GM23248 (cell line): ENCODE measurements at regions not wholly inside any gene's neighbourhood (a gene's known extent, or its start where the extent isn't known, plus 50 kb on each side); places are given as distances from the start of the nearest gene placed in this dataset.
A peak's percentile ranks its signal among the peaks of the same experiment; 100 is the strongest.

Experiments used
- DNase-seq: peaks from one replicate; pipeline ENCODE4 v3.0.0-alpha.2; 2015
- H2AFZ ChIP-seq: fragments of 200-600 bp; sonication (generic); 2 replicates; pipeline ENCODE4 v1.6.1; 2016; ENCODE audit warnings: antibody characterized with exemption
- H3F3A ChIP-seq: fragments of 200-600 bp; sonication (generic); 2 replicates; pipeline ENCODE4 v1.6.1; 2016; ENCODE audit warnings: mild to moderate bottlenecking, antibody characterized with exemption, mixed run types; ENCODE audit not compliant: insufficient read depth
- H3K27ac ChIP-seq: fragments of 200-600 bp; sonication (generic); 2 replicates; pipeline ENCODE4 v1.5.1; 2016; ENCODE audit warnings: mild to moderate bottlenecking
- H3K27me3 ChIP-seq: fragments of 200-600 bp; sonication (generic); replicated peaks from 2 replicates; pipeline ENCODE4 v1.6.1; 2016; ENCODE audit warnings: mild to moderate bottlenecking; ENCODE audit not compliant: insufficient read depth
- H3K36me3 ChIP-seq: fragments of 200-600 bp; sonication (generic); 2 replicates; pipeline ENCODE4 v1.6.1; 2016; ENCODE audit warnings: low read depth, mild to moderate bottlenecking
- H3K4me1 ChIP-seq: fragments of 200-600 bp; sonication (generic); 2 replicates; pipeline ENCODE4 v1.6.1; 2016; ENCODE audit warnings: mild to moderate bottlenecking; ENCODE audit not compliant: insufficient read depth
- H3K4me2 ChIP-seq: fragments of 200-600 bp; sonication (generic); one replicate; pipeline ENCODE4 v1.6.1; 2016; ENCODE audit warnings: mild to moderate bottlenecking; ENCODE audit not compliant: unreplicated experiment
- H3K4me3 ChIP-seq: fragments of 200-600 bp; sonication (generic); 2 replicates; pipeline ENCODE4 v1.5.1; 2016; ENCODE audit warnings: mild to moderate bottlenecking
- H3K79me2 ChIP-seq: fragments of 200-600 bp; sonication (generic); 2 replicates; pipeline ENCODE4 v1.6.1; 2016; ENCODE audit warnings: mild to moderate bottlenecking; ENCODE audit not compliant: insufficient read depth
- H3K9ac ChIP-seq: fragments of 200-600 bp; sonication (generic); 2 replicates; pipeline ENCODE4 v1.6.1; 2016; ENCODE audit warnings: mild to moderate bottlenecking
- H3K9me2 ChIP-seq: fragments of 200-600 bp; sonication (generic); 2 replicates; pipeline ENCODE4 v1.6.1; 2016; ENCODE audit warnings: mixed run types, mild to moderate bottlenecking, moderate library complexity; ENCODE audit not compliant: insufficient read depth
- H3K9me3 ChIP-seq: fragments of 200-600 bp; sonication (generic); one replicate; pipeline ENCODE4 v1.6.1; 2017; ENCODE audit warnings: low read depth
- H4K20me1 ChIP-seq: fragments of 200-600 bp; sonication (generic); 2 replicates; pipeline ENCODE4 v1.6.0; 2016; ENCODE audit not compliant: insufficient read depth
- EZH2 ChIP-seq: fragments of 200-600 bp; sonication (generic); IDR thresholded peaks from 2 replicates; pipeline ENCODE4 v1.6.1; 2018; ENCODE audit warnings: antibody characterized with exemption, mild to moderate bottlenecking; ENCODE audit not compliant: insufficient read depth, poor library complexity, severe bottlenecking
- EZH2phosphoT487 ChIP-seq: fragments of 200-600 bp; sonication (generic); IDR thresholded peaks from 2 replicates; pipeline ENCODE4 v1.6.1; 2018; ENCODE audit warnings: antibody characterized with exemption, moderate library complexity, mild to moderate bottlenecking, low read depth; ENCODE audit not compliant: insufficient read depth
- WGBS, 2 experiments: methylation state at CpG; one replicate each; pipeline ENCODE4 v1.1.6; 2015 to 2017; ENCODE audit warnings: low lambda C conversion rate in 2 of 2, low coverage in 1 of 2; ENCODE audit errors: missing lambda C conversion rate in 2 of 2; 5-methylcytosine and 5-hydroxymethylcytosine counted together
- in situ Hi-C: fragments of 300-500 bp; cut with MboI; formaldehyde crosslinking; loops from 2 replicates; pipeline ENCODE4 v1.15.0; 2020

DNA sequence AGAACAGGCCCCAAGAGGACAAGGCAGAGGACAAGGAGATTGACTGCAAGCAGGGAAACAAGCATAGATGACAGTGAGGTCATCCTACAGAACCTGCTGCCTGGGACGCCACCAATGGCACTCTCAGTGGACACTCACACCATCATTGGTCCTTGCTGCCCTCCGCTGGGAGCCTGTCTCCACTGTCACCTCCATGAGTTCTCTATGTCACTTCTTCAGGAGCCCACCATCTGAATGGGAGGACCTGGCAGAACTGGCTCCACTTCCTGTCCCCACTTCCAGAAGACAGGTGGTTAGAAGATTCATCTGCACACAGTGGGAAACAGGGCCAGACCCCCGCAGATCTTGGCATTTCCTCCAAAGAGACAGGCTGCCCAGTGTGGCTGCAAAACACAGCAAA is 188.9 kb downstream of the HSD17B3 start:
- Histone ChIP-seq H3K4me3 (no peak overlapping the region), H3F3A (no peaks in the 10 kb centered on the region), H3K27me3 (peaks cover 12% of the 10 kb centered on the region; the same call in 1 of the 2 replicates), H3K4me1 (no peaks in the 10 kb centered on the region), H3K9me2 (no peaks in the 10 kb centered on the region), H4K20me1 (no peaks in the 10 kb centered on the region), H3K4me2 (no peak overlapping the region), H3K36me3 (no peaks in the 10 kb centered on the region), H2AFZ (no peak overlapping the region), H3K9ac (no peak overlapping the region), H3K9me3 (no peaks in the 10 kb centered on the region), H3K79me2 (no peaks in the 10 kb centered on the region), H3K27ac (no peak overlapping the region)
- no peak for DNase-seq
- TF ChIP-seq EZH2phosphoT487: no peak
- TF ChIP-seq EZH2: no peak
- in situ Hi-C loops: no loop called here
- 65 to 70% methylated on average over 3 of the region's 3 CpGs for WGBS, 2 experiments

DNA sequence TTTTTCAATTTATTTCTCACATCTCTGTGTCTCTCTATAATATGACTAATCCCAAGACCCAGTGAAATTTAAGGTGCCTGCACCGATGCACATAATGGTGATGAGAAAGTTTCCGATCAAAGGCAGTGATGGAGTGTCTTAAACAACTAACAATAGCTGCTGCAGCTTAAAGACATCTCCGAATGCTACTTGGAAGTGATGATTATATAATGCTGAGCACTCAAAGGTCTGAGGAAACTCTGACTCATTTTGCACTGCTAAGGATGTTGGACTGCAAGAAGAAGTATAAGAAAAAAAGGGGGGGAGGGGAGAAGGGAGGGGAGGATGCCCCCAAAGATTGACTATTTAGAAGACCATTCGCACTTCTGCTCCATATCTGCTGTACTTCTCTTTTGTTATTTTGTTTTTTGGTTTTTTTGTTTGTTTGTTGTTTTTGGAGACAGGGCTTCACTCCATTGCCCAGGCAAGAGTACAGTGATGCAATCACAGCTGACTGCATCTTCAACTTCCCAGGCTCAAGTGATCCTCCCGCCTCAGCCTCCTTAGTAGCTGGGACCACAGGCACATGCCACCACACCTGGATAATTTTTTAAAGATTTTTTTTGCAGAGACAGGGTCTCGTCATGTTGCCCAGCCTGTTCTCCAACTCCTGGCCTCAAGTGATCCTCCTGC is 192.2 kb downstream of the HSD17B3 start:
- H3K4me2 ChIP-seq: no peak overlapping the region
- H3K36me3 ChIP-seq: no peaks in the 10 kb centered on the region
- H3K4me3 ChIP-seq: no peak overlapping the region
- in situ Hi-C loops: no loop called here
- DNase-seq: peak; percentile 37
- no peak overlapping the region for H3K27ac ChIP-seq
- TF ChIP-seq EZH2phosphoT487 (no peak), EZH2 (no peak)
- H2AFZ ChIP-seq: no peak overlapping the region
- no peaks in the 10 kb centered on the region for H3K9me2 ChIP-seq
- no peaks in the 10 kb centered on the region for H3K9me3 ChIP-seq
- H3K9ac ChIP-seq: no peak overlapping the region
- H3K27me3 ChIP-seq: no peaks in the 10 kb centered on the region; the same call in 1 of the 2 replicates
- H4K20me1 ChIP-seq: no peaks in the 10 kb centered on the region
- no peaks in the 10 kb centered on the region for H3F3A ChIP-seq
- no peaks in the 10 kb centered on the region for H3K4me1 ChIP-seq
- 59 to 61% methylated on average over 6 of the region's 6 CpGs for WGBS, 2 experiments
- H3K79me2 ChIP-seq: no peaks in the 10 kb centered on the region

DNA sequence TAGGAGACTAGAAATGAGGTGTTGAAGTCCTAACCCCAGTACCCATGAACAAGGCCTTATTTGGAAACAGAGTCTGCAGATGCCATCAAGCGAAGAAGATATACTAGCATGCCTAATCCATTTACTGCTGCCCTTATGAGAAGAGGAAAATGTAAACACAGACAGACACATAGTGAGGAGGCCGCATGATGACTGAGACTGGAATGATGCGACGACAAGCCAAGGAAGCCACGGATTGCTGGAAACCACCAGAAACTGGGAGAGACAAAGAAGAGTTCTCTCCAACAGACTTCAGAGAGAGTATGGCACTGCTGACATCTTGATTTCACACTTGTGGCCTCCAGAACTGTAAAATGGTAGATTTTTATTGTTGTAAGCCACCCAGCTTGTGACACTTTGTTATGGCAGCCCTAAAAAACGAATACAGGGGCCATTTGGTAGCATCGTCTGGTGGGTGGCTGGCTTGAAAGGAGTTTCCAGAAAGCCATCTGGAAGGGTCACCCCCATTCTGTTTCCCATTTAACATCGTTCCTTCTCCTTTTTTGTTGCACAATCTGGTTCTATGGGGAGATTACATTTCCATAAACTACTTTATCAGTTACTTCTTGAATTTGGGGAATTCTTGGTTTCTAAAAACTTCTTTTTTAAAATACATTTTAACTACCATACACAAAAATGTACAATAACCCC is 193.1 kb downstream of the HSD17B3 start:
- H3K27me3 ChIP-seq: no peaks in the 10 kb centered on the region; the same call in 1 of the 2 replicates
- no peak for TF ChIP-seq EZH2
- TF ChIP-seq EZH2phosphoT487: no peak
- H3K36me3 ChIP-seq: no peaks in the 10 kb centered on the region
- H3K9me3 ChIP-seq: no peaks in the 10 kb centered on the region
- no peak overlapping the region for H3K4me2 ChIP-seq
- DNase-seq: no peak
- no peaks in the 10 kb centered on the region for H3K4me1 ChIP-seq
- H3F3A ChIP-seq: no peaks in the 10 kb centered on the region
- no peaks in the 10 kb centered on the region for H4K20me1 ChIP-seq
- no peaks in the 10 kb centered on the region for H3K79me2 ChIP-seq
- 65 to 71% methylated on average over 8 of the region's 8 CpGs for WGBS, 2 experiments
- no peaks in the 10 kb centered on the region for H3K9me2 ChIP-seq
- no peak overlapping the region for H3K27ac ChIP-seq
- H3K9ac ChIP-seq: no peak overlapping the region
- in situ Hi-C loops: no loop called here
- no peak overlapping the region for H2AFZ ChIP-seq
- H3K4me3 ChIP-seq: no peak overlapping the region

DNA sequence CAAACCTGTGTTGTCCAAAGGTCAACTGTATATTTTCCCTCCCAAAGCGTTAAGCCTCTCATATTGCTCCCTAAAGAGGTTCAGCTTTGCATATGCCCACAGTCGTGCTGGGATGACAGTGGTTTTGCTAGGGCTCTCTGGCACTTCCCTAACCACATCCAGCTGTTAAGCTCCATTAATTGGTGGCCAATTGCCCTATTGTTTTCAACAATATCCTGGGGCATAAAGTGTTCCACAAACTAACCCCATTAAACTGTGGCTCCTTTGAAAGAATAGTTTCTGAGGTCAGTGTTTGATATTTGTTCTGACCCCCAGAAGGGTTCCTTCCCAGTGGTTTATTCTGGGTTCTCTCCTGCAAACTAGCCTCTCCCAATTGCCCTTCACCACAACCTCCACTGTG is 194.5 kb downstream of the HSD17B3 start:
- H3K9me3 ChIP-seq: no peaks in the 10 kb centered on the region
- no peaks in the 10 kb centered on the region; the same call in 1 of the 2 replicates for H3K27me3 ChIP-seq
- no peak for DNase-seq
- no peak overlapping the region for H3K4me2 ChIP-seq
- H3F3A ChIP-seq: no peaks in the 10 kb centered on the region
- H2AFZ ChIP-seq: no peak overlapping the region
- 34 to 43% methylated on average over 2 of the region's 2 CpGs for WGBS, 2 experiments
- TF ChIP-seq EZH2phosphoT487: no peak
- no peak for TF ChIP-seq EZH2
- H3K79me2 ChIP-seq: no peaks in the 10 kb centered on the region
- H3K9ac ChIP-seq: no peak overlapping the region
- no peaks in the 10 kb centered on the region for H3K36me3 ChIP-seq
- no peaks in the 10 kb centered on the region for H3K9me2 ChIP-seq
- no peaks in the 10 kb centered on the region for H4K20me1 ChIP-seq
- in situ Hi-C loops: no loop called here
- H3K4me3 ChIP-seq: no peak overlapping the region
- H3K4me1 ChIP-seq: no peaks in the 10 kb centered on the region
- H3K27ac ChIP-seq: no peak overlapping the region
